ENCODE measurements at regions not wholly inside any gene's neighbourhood (a gene's known extent, or its start where the extent isn't known, plus 50 kb on each side); places are given as distances from the start of the nearest gene placed in this dataset.

- Histone ChIP-seq H3K36me3 (ENCODE audit: insufficient read depth, low read length) (no peaks in the 10 kb centered on the region), H3K9me3 (ENCODE audit: low read depth, low read length) (no peaks in the 10 kb centered on the region), H3K27ac (peak overlapping the region; percentile 100), H3K4me3 (peak overlapping the region; percentile 55), H3K9ac (ENCODE audit: insufficient read length) (peak overlapping the region; percentile 64)
- peak; percentile 59; the same call in 1 of the 2 replicates for TF ChIP-seq POLR2AphosphoS5 (IDR thresholded peaks at IDR 0.05; ENCODE audit: borderline replicate concordance, low read depth, low read length)
- TF ChIP-seq FOXP2 (optimal IDR thresholded peaks at IDR 0.05; ENCODE audit: control extremely low read depth, extremely low read length, insufficient read depth): no peak
- peak; percentile 89 for DNase-seq (ENCODE audit: low read depth, low spot score)
Measured at GRCh38 chr1:102185260-102185659, 188.5 kb upstream of the OLFM3 start.

DNA sequence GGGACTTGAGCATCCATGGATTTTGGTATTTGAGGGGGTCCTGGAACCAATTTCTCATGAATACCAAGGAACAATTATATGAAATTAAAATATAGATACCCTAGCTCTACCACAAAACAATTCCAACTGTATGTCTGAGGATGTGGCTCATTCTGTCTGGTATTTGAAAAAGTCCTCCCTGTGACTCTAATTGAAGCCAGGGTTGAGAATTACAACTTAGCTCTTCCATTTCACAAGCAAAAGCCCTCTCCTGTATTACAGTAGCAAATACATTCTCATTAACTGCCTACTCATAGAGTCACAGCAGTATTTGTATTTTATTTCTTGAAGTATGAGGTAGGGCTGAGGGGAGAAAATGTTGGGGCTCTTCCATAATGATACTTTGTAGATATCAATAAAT is 187.8 kb upstream of the OLFM3 start:
- H3K27ac ChIP-seq: peak overlapping the region; percentile 100
- TF ChIP-seq EZH2 (IDR thresholded peaks at IDR 0.05) (no peak), POLR2AphosphoS5 (IDR thresholded peaks at IDR 0.05; ENCODE audit: borderline replicate concordance, low read depth, low read length) (peak; percentile 26; the same call in 1 of the 2 replicates)
- 0 out of 2 replicates have a peak, but pooled peaks cover 3% of the 10 kb centered on the region for H3K36me3 ChIP-seq (ENCODE audit: insufficient read depth, low read length)
- peak overlapping the region; percentile 64 for H3K9ac ChIP-seq (ENCODE audit: insufficient read length)
- peak; percentile 88 for DNase-seq (ENCODE audit: low read depth, low spot score)
- H3K4me3 ChIP-seq: peak overlapping the region; percentile 61
- no peaks in the 10 kb centered on the region for H3K9me3 ChIP-seq (ENCODE audit: low read depth, low read length)

DNA sequence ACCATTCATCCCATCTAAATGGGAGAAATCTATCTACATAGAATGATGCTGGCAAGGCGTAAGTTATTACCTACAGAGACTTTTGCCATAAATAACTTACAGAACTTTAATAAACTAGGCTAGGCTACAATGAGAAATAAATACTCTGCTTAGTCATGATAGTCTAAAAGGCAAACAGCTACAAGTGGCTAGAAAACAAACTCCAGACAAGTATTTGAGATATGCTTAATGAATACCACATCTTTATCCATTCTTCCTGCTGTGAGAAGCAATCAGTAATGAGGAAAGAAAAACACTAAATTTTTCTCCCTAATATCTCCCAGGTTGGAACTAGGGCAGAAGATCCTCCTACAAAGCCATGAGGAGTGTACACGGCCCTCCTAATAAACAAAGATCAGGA is 187.0 kb upstream of the OLFM3 start:
- Histone ChIP-seq H3K36me3 (ENCODE audit: insufficient read depth, low read length) (0 out of 2 replicates have a peak, but pooled peaks cover 3% of the 10 kb centered on the region), H3K4me3 (peak overlapping the region; percentile 61), H3K27ac (peak overlapping the region; percentile 100), H3K9me3 (ENCODE audit: low read depth, low read length) (no peaks in the 10 kb centered on the region), H3K9ac (ENCODE audit: insufficient read length) (peak overlapping the region; percentile 57)
- no peak for DNase-seq (ENCODE audit: low read depth, low spot score)
- no peak for TF ChIP-seq FOXP2 (optimal IDR thresholded peaks at IDR 0.05; ENCODE audit: control extremely low read depth, extremely low read length, insufficient read depth)
- TF ChIP-seq EZH2 (IDR thresholded peaks at IDR 0.05): no peak
- peak; percentile 53; the same call in 1 of the 2 replicates for TF ChIP-seq POLR2AphosphoS5 (IDR thresholded peaks at IDR 0.05; ENCODE audit: borderline replicate concordance, low read depth, low read length)

DNA sequence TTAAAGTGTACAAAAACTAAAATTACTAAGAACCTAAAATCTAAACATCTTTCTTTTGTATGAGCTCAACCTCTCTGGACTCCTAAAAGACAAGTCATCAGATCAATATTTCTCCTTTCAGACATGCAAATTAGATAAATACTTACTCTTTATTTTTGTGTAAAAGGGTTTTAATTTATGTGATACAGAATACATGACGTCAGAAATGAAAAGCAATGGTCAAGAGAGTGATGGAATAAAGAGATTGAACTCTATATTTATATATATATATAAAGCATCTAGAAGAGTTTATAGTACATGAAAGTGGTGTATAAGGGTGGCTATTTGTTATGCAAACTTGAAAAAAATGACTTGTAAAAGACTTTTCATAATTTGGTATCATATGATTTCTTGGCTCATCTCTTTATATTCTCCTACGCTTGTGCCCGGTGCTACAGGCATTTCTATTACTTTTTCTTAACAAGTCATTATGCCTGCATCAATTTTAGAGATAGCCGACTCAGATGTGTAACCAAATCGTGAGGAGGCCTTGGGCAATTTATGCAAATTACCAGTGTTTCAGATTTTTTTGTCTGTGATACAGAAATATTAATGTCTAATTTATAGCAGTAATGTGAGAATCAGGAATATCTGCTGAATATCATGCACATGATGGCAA is 186.0 kb upstream of the OLFM3 start:
- Histone ChIP-seq H3K4me3 (peak overlapping the region; percentile 50), H3K27ac (peak overlapping the region; percentile 100), H3K36me3 (ENCODE audit: insufficient read depth, low read length) (0 out of 2 replicates have a peak, but pooled peaks cover 3% of the 10 kb centered on the region), H3K9ac (ENCODE audit: insufficient read length) (peak overlapping the region; percentile 22), H3K9me3 (ENCODE audit: low read depth, low read length) (no peaks in the 10 kb centered on the region)
- TF ChIP-seq POLR2AphosphoS5 (IDR thresholded peaks at IDR 0.05; ENCODE audit: borderline replicate concordance, low read depth, low read length) (peak; percentile 39; the same call in 1 of the 2 replicates), FOXP2 (optimal IDR thresholded peaks at IDR 0.05; ENCODE audit: control extremely low read depth, extremely low read length, insufficient read depth) (no peak)
- DNase-seq (ENCODE audit: low read depth, low spot score): peak; percentile 87

- TF ChIP-seq FOXP2 (optimal IDR thresholded peaks at IDR 0.05; ENCODE audit: control extremely low read depth, extremely low read length, insufficient read depth): no peak
- no peak for TF ChIP-seq EZH2 (IDR thresholded peaks at IDR 0.05)
- TF ChIP-seq POLR2AphosphoS5 (IDR thresholded peaks at IDR 0.05; ENCODE audit: borderline replicate concordance, low read depth, low read length): peak; percentile 27; the same call in 1 of the 2 replicates
- H3K36me3 ChIP-seq (ENCODE audit: insufficient read depth, low read length): 0 out of 2 replicates have a peak, but pooled peaks cover 3% of the 10 kb centered on the region
- peak overlapping the region; percentile 100 for H3K27ac ChIP-seq
- H3K9me3 ChIP-seq (ENCODE audit: low read depth, low read length): no peaks in the 10 kb centered on the region
- H3K9ac ChIP-seq (ENCODE audit: insufficient read length): no peak overlapping the region
- DNase-seq (ENCODE audit: low read depth, low spot score): no peak
- peak overlapping the region; percentile 1; the same call in 1 of the 2 replicates for H3K4me3 ChIP-seq
Measured at GRCh38 chr1:102181341-102181740, 184.6 kb upstream of the OLFM3 start.

- H3K9me3 ChIP-seq (ENCODE audit: low read depth, low read length): no peaks in the 10 kb centered on the region
- TF ChIP-seq FOXP2 (optimal IDR thresholded peaks at IDR 0.05; ENCODE audit: control extremely low read depth, extremely low read length, insufficient read depth) (no peak), POLR2AphosphoS5 (IDR thresholded peaks at IDR 0.05; ENCODE audit: borderline replicate concordance, low read depth, low read length) (no peak), EZH2 (IDR thresholded peaks at IDR 0.05) (no peak)
- DNase-seq (ENCODE audit: low read depth, low spot score): no peak
- H3K36me3 ChIP-seq (ENCODE audit: insufficient read depth, low read length): 0 out of 2 replicates have a peak, but pooled peaks cover 3% of the 10 kb centered on the region
- no peak overlapping the region for H3K4me3 ChIP-seq
- no peak overlapping the region for H3K27ac ChIP-seq
- H3K9ac ChIP-seq (ENCODE audit: insufficient read length): no peak overlapping the region
Measured at GRCh38 chr1:102178480-102178879, 181.8 kb upstream of the OLFM3 start.

DNA sequence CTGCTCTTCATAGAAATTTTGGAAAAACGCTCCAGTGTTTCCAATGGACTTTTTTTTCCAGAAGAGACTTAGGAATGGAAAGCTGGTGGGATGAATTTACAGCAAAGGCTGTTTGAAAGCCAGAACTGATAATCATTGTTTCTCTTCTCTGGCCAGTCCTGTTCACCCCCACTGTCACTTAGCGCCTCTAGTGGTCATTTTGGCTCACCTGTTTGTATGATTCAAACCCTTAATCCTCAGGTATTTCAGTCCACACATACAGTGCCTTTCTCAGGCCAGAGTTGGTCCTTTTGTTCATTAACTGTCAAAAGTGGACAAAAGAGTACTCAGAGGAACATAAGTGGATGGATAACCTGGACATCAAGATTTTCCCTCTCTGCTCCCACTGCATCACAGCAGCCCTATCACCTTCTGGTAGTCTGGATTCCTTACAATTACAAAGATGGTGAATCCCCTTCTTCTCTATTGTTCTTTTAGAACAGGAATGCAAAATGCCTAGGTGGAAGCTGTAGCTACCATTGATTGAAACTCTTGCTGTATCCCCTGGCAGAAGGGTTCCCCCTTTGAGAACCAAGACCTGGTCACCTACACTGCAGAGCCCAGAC is 177.6 kb upstream of the OLFM3 start:
- no peak for DNase-seq (ENCODE audit: low read depth, low spot score)
- H3K27ac ChIP-seq: no peak overlapping the region
- no peak overlapping the region for H3K4me3 ChIP-seq
- no peaks in the 10 kb centered on the region for H3K9me3 ChIP-seq (ENCODE audit: low read depth, low read length)
- H3K36me3 ChIP-seq (ENCODE audit: insufficient read depth, low read length): no peaks in the 10 kb centered on the region
- no peak for TF ChIP-seq POLR2AphosphoS5 (IDR thresholded peaks at IDR 0.05; ENCODE audit: borderline replicate concordance, low read depth, low read length)
- TF ChIP-seq EZH2 (IDR thresholded peaks at IDR 0.05): no peak
- no peak for TF ChIP-seq FOXP2 (optimal IDR thresholded peaks at IDR 0.05; ENCODE audit: control extremely low read depth, extremely low read length, insufficient read depth)
- H3K9ac ChIP-seq (ENCODE audit: insufficient read length): no peak overlapping the region

GRCh38 chr1:102172200-102172599 is 175.5 kb upstream of the OLFM3 start:
- Histone ChIP-seq H3K36me3 (ENCODE audit: insufficient read depth, low read length) (no peaks in the 10 kb centered on the region), H3K9me3 (ENCODE audit: low read depth, low read length) (no peaks in the 10 kb centered on the region), H3K4me3 (no peak overlapping the region), H3K9ac (ENCODE audit: insufficient read length) (no peak overlapping the region), H3K27ac (no peak overlapping the region; the same call in 1 of the 2 replicates)
- DNase-seq (ENCODE audit: low read depth, low spot score): no peak
- TF ChIP-seq FOXP2 (optimal IDR thresholded peaks at IDR 0.05; ENCODE audit: control extremely low read depth, extremely low read length, insufficient read depth) (no peak), EZH2 (IDR thresholded peaks at IDR 0.05) (no peak), POLR2AphosphoS5 (IDR thresholded peaks at IDR 0.05; ENCODE audit: borderline replicate concordance, low read depth, low read length) (no peak)

Measured in SK-N-MC (cell line).